SK-N-SH (cell line): ENCODE measurements at regions not wholly inside any gene's neighbourhood (a gene's known extent, or its start where the extent isn't known, plus 50 kb on each side); places are given as distances from the start of the nearest gene placed in this dataset.

Experiments
- CTCF ChIA-PET: fragments of 300-600, 350-600 bp; formaldehyde crosslinking; extraction: SDS; loops from one replicate; lab custom pipeline; 2021; lab: Yijun Ruan, JAX
- POLR2A ChIA-PET: fragments of 350-600 bp; sonication (Branson Sonifier 250); formaldehyde crosslinking; extraction: SDS; loops from one replicate; lab custom pipeline; 2020; ENCODE audit warnings: antibody characterized with exemption, inconsistent platforms; lab: Yijun Ruan, JAX
- DNase-seq: peaks from one replicate; pipeline ENCODE4 v3.0.0; 2012
- H2AFZ ChIP-seq: fragments of 200-600 bp; sonication (generic); 2 replicates; pipeline ENCODE4 v1.8.1; 2016; ENCODE audit warnings: antibody characterized with exemption, mild to moderate bottlenecking, low read depth
- H3F3A ChIP-seq: fragments of 200-600 bp; sonication (generic); replicated peaks from 2 replicates; pipeline ENCODE3; 2016; ENCODE audit warnings: antibody characterized with exemption, mild to moderate bottlenecking; ENCODE audit not compliant: insufficient read depth
- H3K27ac ChIP-seq, 2 experiments: fragments of 200-500 bp in 1 of 2; fragments of 200-600 bp in 1 of 2; sonication (Bioruptor generic) in 1 of 2; sonication (generic), shearing (Covaris generic) in 1 of 2; 2 replicates each; pipeline versions ENCODE4 v1.5.1 to v1.6.1; 2014 to 2016; ENCODE audit warnings: low read depth in 2 of 2, inconsistent platforms in 1 of 2, low read length in 1 of 2, mild to moderate bottlenecking in 1 of 2, mixed read lengths in 1 of 2
- H3K27me3 ChIP-seq: fragments of 200-600 bp; sonication (generic), shearing (Covaris generic); 2 replicates; pipeline ENCODE4 v1.6.1; 2016; ENCODE audit warnings: mixed run types; ENCODE audit not compliant: insufficient read depth
- H3K36me3 ChIP-seq, 2 experiments: fragments of 200-500 bp in 1 of 2; fragments of 200-600 bp in 1 of 2; sonication (Bioruptor generic) in 1 of 2; sonication (generic) in 1 of 2; replicated peaks in 1 of 2; 2 replicates each; pipeline versions ENCODE3 to v1.5.1; 2014 to 2016; ENCODE audit warnings: low read length in 1 of 2, mild to moderate bottlenecking in 1 of 2; ENCODE audit not compliant: insufficient read depth in 2 of 2, control insufficient read depth in 1 of 2
- H3K4me1 ChIP-seq, 2 experiments: fragments of 200-500 bp in 1 of 2; fragments of 200-600 bp in 1 of 2; sonication (Bioruptor generic) in 1 of 2; sonication (generic), shearing (Covaris generic) in 1 of 2; 2 replicates each; pipeline versions ENCODE4 v1.5.1 to v1.6.1; 2014 to 2016; ENCODE audit warnings: low read depth in 1 of 2, low read length in 1 of 2, mixed run types in 1 of 2; ENCODE audit not compliant: insufficient read depth in 2 of 2, control insufficient read depth in 1 of 2
- H3K4me2 ChIP-seq: fragments of 200-600 bp; sonication (generic), shearing (Covaris generic); 2 replicates; pipeline ENCODE4 v1.6.1; 2017; ENCODE audit warnings: mixed run types
- H3K4me3 ChIP-seq, 2 experiments: fragments of 200-500 bp in 1 of 2; fragments of 200-600 bp in 1 of 2; sonication (Bioruptor generic) in 1 of 2; sonication (generic), shearing (Covaris generic) in 1 of 2; 2 replicates each; pipeline versions ENCODE4 v1.5.1 to v1.8.1; 2014 to 2016; ENCODE audit warnings: low read depth in 2 of 2, inconsistent platforms in 1 of 2, low read length in 1 of 2, mild to moderate bottlenecking in 1 of 2, mixed read lengths in 1 of 2, moderate library complexity in 1 of 2
- H3K79me2 ChIP-seq: fragments of 200-600 bp; sonication (generic); 2 replicates; pipeline ENCODE4 v1.8.1; 2017; ENCODE audit warnings: mild to moderate bottlenecking; ENCODE audit not compliant: insufficient read depth
- H3K9ac ChIP-seq: fragments of 200-600 bp; sonication (generic); 2 replicates; pipeline ENCODE4 v1.6.1; 2017; ENCODE audit warnings: mixed run types
- H3K9me2 ChIP-seq: fragments of 200-600 bp; sonication (generic); 2 replicates; pipeline ENCODE4 v1.6.1; 2017; ENCODE audit warnings: mixed run types
- H3K9me3 ChIP-seq: fragments of 200-600 bp; sonication (generic); 2 replicates; pipeline ENCODE4 v1.6.1; 2017; ENCODE audit warnings: mixed run types, mild to moderate bottlenecking, moderate library complexity
- H4K20me1 ChIP-seq: fragments of 200-600 bp; sonication (generic); 2 replicates; pipeline ENCODE4 v1.6.1; 2017; ENCODE audit warnings: mild to moderate bottlenecking, mixed run types; ENCODE audit not compliant: insufficient read depth
- ELF1 ChIP-seq: IDR thresholded peaks from 2 replicates; pipeline ENCODE4 v1.4.0; 2012
- EP300 ChIP-seq, 2 experiments: IDR thresholded peaks; 2 replicates each; pipeline versions ENCODE4 v1.4.0 to v1.6.1; 2012; ENCODE audit warnings: borderline replicate concordance in 1 of 2, low read depth in 1 of 2, low read length in 1 of 2
- FOXJ3 ChIP-seq: sonication (generic); formaldehyde crosslinking; IDR thresholded peaks from 2 replicates; pipeline ENCODE4 v1.5.1; 2020; ENCODE audit warnings: mild to moderate bottlenecking, missing genetic modification reagents
- NRF1 ChIP-seq: IDR thresholded peaks from 2 replicates; pipeline ENCODE4 v1.6.1; 2012; ENCODE audit warnings: low read depth, mild to moderate bottlenecking, low read length
- RAD21 ChIP-seq: IDR thresholded peaks from 2 replicates; pipeline ENCODE4 v1.6.1; 2012; ENCODE audit warnings: mild to moderate bottlenecking, low read length
- SIN3A ChIP-seq: IDR thresholded peaks from 2 replicates; pipeline ENCODE4 v1.6.1; 2012; ENCODE audit warnings: low read depth, mild to moderate bottlenecking, low read length, moderate library complexity, borderline replicate concordance
- TEAD4 ChIP-seq: IDR thresholded peaks from 2 replicates; pipeline ENCODE4 v1.4.0; 2012; ENCODE audit warnings: mild to moderate bottlenecking, borderline replicate concordance; ENCODE audit not compliant: insufficient read depth
- YY1 ChIP-seq: IDR thresholded peaks from 2 replicates; pipeline ENCODE4 v1.4.0; 2012; ENCODE audit warnings: low read depth, mild to moderate bottlenecking
- WGBS: methylation state at CpG from one replicate; pipeline ENCODE4 v1.1.6; 2017; ENCODE audit warnings: low lambda C conversion rate; 5-methylcytosine and 5-hydroxymethylcytosine counted together
- TF ChIP-seq, protein P1 (sequence below): IDR thresholded peaks from 2 replicates; pipeline ENCODE4 v1.4.0; 2012; ENCODE audit warnings: low read depth, borderline replicate concordance
- TF ChIP-seq, protein P2 (sequence below): fragments of 150-350 bp; IDR thresholded peaks from 2 replicates; pipeline ENCODE4 v1.6.1; 2016; ENCODE audit warnings: mild to moderate bottlenecking, low read depth, low read length
- TF ChIP-seq, protein P3 (sequence below): IDR thresholded peaks from 2 replicates; pipeline ENCODE4 v1.6.1; 2012; ENCODE audit warnings: mild to moderate bottlenecking, low read depth, low read length, moderate library complexity

DNA sequence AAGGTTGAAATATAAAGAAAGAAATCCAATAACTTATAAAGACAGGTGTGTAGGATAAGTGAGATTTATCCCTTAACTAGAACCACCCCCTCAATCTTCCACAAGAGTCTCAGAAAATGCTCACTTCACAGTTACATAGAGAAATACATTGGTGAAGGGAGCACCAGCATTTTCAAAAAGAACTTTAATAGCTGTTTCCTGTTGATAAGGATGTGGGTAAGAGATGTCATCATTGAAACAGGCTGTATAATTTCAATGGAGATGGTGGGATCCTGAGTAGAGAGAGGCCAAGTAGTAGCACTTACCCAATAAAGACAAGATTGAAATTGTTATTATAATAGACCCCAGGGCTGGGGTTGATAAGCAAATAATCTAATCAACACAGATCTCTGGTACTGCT is 162.2 kb upstream of the TACR1 start:
- TF ChIP-seq, protein P1, sequence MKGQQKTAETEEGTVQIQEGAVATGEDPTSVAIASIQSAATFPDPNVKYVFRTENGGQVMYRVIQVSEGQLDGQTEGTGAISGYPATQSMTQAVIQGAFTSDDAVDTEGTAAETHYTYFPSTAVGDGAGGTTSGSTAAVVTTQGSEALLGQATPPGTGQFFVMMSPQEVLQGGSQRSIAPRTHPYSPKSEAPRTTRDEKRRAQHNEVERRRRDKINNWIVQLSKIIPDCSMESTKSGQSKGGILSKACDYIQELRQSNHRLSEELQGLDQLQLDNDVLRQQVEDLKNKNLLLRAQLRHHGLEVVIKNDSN = no peak
- TF ChIP-seq EP300 (IDR thresholded peaks at IDR 0.05; ENCODE audit: borderline replicate concordance in 1 of 2, low read depth in 1 of 2, low read length in 1 of 2) (peak in 1 of 2 experiments; percentile 23; a peak in 1 of 4 replicates), TEAD4 (no peak), NRF1 (no peak)
- POLR2A ChIA-PET = no interaction called here

DNA sequence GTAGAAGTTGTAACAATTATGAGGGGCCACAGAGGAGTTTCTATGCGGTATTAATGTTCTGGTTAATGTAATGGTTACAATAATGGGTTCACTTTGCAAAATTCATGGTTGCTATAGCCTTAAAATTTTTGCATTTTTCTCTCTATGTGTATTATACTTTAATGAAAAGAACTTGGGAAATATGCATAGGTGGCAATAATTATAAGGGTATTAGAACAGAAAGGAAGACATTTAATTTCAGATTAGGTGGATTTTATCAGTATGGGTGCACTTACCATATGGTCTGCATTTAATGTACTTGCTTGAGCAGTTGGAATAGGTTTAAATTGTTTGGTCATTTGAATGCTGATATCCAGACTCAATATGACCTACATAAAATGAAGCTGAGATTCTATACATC is 161.6 kb upstream of the TACR1 start:
- Histone ChIP-seq H3K9ac (no peak overlapping the region), H3F3A (no peaks in the 10 kb centered on the region), H3K4me3 (no peak overlapping the region), H3K4me1 (no peaks in the 10 kb centered on the region; a peak in 1 of 4 replicates), H3K9me2 (no peaks in the 10 kb centered on the region), H3K79me2 (no peaks in the 10 kb centered on the region), H4K20me1 (no peaks in the 10 kb centered on the region), H2AFZ (no peak overlapping the region), H3K27ac (no peak overlapping the region)
- DNase-seq = no peak
- 59% methylated on average over 1 of the region's 1 CpG for WGBS
- CTCF ChIA-PET = no interaction called here
- TF ChIP-seq, protein P2, sequence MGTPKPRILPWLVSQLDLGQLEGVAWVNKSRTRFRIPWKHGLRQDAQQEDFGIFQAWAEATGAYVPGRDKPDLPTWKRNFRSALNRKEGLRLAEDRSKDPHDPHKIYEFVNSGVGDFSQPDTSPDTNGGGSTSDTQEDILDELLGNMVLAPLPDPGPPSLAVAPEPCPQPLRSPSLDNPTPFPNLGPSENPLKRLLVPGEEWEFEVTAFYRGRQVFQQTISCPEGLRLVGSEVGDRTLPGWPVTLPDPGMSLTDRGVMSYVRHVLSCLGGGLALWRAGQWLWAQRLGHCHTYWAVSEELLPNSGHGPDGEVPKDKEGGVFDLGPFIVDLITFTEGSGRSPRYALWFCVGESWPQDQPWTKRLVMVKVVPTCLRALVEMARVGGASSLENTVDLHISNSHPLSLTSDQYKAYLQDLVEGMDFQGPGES = no peak
- TF ChIP-seq FOXJ3 (CRISPR knock-in tag) (no peak), RAD21 (no peak), TEAD4 (no peak), YY1 (no peak), ELF1 (no peak), SIN3A (no peak)
- TF ChIP-seq, protein P3, sequence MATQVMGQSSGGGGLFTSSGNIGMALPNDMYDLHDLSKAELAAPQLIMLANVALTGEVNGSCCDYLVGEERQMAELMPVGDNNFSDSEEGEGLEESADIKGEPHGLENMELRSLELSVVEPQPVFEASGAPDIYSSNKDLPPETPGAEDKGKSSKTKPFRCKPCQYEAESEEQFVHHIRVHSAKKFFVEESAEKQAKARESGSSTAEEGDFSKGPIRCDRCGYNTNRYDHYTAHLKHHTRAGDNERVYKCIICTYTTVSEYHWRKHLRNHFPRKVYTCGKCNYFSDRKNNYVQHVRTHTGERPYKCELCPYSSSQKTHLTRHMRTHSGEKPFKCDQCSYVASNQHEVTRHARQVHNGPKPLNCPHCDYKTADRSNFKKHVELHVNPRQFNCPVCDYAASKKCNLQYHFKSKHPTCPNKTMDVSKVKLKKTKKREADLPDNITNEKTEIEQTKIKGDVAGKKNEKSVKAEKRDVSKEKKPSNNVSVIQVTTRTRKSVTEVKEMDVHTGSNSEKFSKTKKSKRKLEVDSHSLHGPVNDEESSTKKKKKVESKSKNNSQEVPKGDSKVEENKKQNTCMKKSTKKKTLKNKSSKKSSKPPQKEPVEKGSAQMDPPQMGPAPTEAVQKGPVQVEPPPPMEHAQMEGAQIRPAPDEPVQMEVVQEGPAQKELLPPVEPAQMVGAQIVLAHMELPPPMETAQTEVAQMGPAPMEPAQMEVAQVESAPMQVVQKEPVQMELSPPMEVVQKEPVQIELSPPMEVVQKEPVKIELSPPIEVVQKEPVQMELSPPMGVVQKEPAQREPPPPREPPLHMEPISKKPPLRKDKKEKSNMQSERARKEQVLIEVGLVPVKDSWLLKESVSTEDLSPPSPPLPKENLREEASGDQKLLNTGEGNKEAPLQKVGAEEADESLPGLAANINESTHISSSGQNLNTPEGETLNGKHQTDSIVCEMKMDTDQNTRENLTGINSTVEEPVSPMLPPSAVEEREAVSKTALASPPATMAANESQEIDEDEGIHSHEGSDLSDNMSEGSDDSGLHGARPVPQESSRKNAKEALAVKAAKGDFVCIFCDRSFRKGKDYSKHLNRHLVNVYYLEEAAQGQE = no peak
- TF ChIP-seq, all 33 proteins: peak for 0
- Histone ChIP-seq H3K4me2 (no peak overlapping the region), H3K9me3 (no peaks in the 10 kb centered on the region; the same call in 1 of the 2 replicates), H3K36me3 (no peaks in the 10 kb centered on the region), H3K27me3 (no peaks in the 10 kb centered on the region)
- POLR2A ChIA-PET = no interaction called here

More for the DNA sequence above, 162.2 kb upstream of the TACR1 start:
- Histone ChIP-seq H4K20me1 (no peaks in the 10 kb centered on the region), H3K27me3 (no peaks in the 10 kb centered on the region), H3K27ac (no peak overlapping the region), H3K9ac (no peak overlapping the region), H3K9me3 (no peaks in the 10 kb centered on the region; the same call in 1 of the 2 replicates), H3F3A (no peaks in the 10 kb centered on the region), H3K4me1 (no peaks in the 10 kb centered on the region; a peak in 1 of 4 replicates), H3K36me3 (no peaks in the 10 kb centered on the region), H3K4me3 (no peak overlapping the region), H3K4me2 (no peak overlapping the region), H2AFZ (no peak overlapping the region), H3K9me2 (no peaks in the 10 kb centered on the region), H3K79me2 (no peaks in the 10 kb centered on the region)
- peak; percentile 7 for DNase-seq
- CTCF ChIA-PET = no interaction called here
